Lung (tissue), 11 donors: ENCODE measurements at regions not wholly inside any gene's neighbourhood (a gene's known extent, or its start where the extent isn't known, plus 50 kb on each side); places are given as distances from the start of the nearest gene placed in this dataset.

Experiments used
- ATAC-seq: fragments of 200-7000 bp; cut with Tn5 transposase; one replicate; pipeline ENCODE4 v1.9.1; 2020; ENCODE audit warnings: moderate number of reproducible peaks; ENCODE audit not compliant: insufficient read depth, low FRiP score
- DNase-seq, 3 donors: peaks; one replicate each; pipeline ENCODE4 v3.0.0-alpha.2; 2013 to 2017
- H3K27ac ChIP-seq, 2 donors: one replicate each; pipeline ENCODE4 v1.5.1; 2013; ENCODE audit warnings: mild to moderate bottlenecking in 2 of 2, moderate library complexity in 2 of 2, control low read depth in 1 of 2, inconsistent platforms in 1 of 2, low read depth in 1 of 2, low read length in 1 of 2
- H3K27me3 ChIP-seq, 3 donors: one replicate each; pipeline ENCODE4 v1.5.1; 2013; ENCODE audit warnings: low read length in 2 of 3; ENCODE audit not compliant: control insufficient read depth in 3 of 3, insufficient read depth in 3 of 3
- H3K36me3 ChIP-seq, 4 donors: one replicate each; pipeline ENCODE4 v1.5.1; 2013; ENCODE audit warnings: low read length in 4 of 4, mild to moderate bottlenecking in 1 of 4, moderate library complexity in 1 of 4; ENCODE audit not compliant: control insufficient read depth in 4 of 4, insufficient read depth in 4 of 4
- H3K4me1 ChIP-seq, 5 donors: one replicate each; pipeline ENCODE4 v1.5.1; 2013; ENCODE audit warnings: low read length in 5 of 5, mild to moderate bottlenecking in 2 of 5, moderate library complexity in 1 of 5; ENCODE audit not compliant: control insufficient read depth in 5 of 5, insufficient read depth in 5 of 5
- H3K4me3 ChIP-seq: one replicate; pipeline ENCODE4 v1.5.1; 2013; ENCODE audit warnings: mild to moderate bottlenecking, control low read depth, moderate library complexity
- H3K9ac ChIP-seq, 2 donors: one replicate each; pipeline ENCODE4 v1.5.1; 2013; ENCODE audit warnings: low read length in 2 of 2, control low read depth in 1 of 2; ENCODE audit not compliant: insufficient read depth in 1 of 2
- H3K9me3 ChIP-seq, 4 donors: one replicate each; pipeline ENCODE4 v1.5.1; 2013; ENCODE audit warnings: low read length in 3 of 4, mild to moderate bottlenecking in 1 of 4, moderate library complexity in 1 of 4; ENCODE audit not compliant: control insufficient read depth in 4 of 4, insufficient read depth in 3 of 4
- WGBS, 2 donors: extraction: QIAGEN DNeasy Blood & Tissue Kit; methylation state at CpG; one replicate each; pipeline ENCODE4 v1.1.7; 2013; 5-methylcytosine and 5-hydroxymethylcytosine counted together
- TF ChIP-seq, protein P1 (sequence below): IDR thresholded peaks from 2 replicates; pipeline ENCODE4 v1.5.1; 2012; ENCODE audit warnings: mild to moderate bottlenecking; ENCODE audit errors: control extremely low read depth, extremely low read depth
- donor health status: control.
- donor health status: control.
- donor health status: Bipolar disorder and iron deficiency.
- donor health status: healthy.
- donor health status: DM: yes; HTN: yes; CAD: no.

DNA sequence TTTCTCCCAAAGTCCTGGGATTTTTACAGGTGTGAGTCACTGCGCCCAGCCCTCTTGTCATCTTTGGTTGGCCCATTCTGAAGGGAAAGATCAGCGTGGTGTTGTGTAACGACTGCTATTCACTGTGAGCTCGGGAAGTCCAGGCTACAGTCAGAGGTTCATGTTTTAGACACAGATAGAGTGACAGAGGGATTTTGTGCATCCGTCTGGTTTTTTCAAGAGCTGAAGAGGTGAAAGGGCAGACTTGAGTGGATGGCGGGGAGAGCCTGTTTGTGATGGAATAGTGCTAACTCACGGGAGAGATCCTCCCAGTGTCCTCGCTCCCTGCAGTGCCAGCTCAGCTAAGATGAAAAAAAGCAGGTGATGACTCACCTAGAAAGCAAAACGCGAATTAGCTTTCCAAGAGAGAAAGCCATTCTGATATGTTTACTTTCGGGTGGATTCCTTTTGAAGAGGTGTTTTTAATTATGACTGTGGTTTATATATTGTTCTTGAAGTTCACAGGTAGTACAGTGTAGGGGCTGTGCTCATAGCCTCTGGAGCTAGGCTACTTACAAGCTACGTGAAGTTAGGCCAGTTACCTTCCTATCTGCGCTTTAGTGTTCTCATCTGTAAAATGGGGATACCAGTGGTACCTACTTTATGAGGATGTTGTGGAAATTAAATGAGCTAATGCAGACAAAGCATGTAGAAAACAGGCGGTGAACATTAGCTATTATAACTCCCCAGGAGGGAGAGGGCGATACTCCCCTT lies 67.2 kb downstream of the C11orf91 start:
- Histone ChIP-seq H3K36me3 (no peaks in the 10 kb centered on the region), H3K9ac (no peak overlapping the region), H3K27ac (no peak overlapping the region), H3K4me3 (no peak overlapping the region), H3K4me1 (peaks cover 0 to 5% (median 0%) of the 10 kb centered on the region in 5 donors), H3K9me3 (peaks cover 0 to 7% (median 0%) of the 10 kb centered on the region in 4 donors), H3K27me3 (no peaks in the 10 kb centered on the region)
- TF ChIP-seq, protein P1, sequence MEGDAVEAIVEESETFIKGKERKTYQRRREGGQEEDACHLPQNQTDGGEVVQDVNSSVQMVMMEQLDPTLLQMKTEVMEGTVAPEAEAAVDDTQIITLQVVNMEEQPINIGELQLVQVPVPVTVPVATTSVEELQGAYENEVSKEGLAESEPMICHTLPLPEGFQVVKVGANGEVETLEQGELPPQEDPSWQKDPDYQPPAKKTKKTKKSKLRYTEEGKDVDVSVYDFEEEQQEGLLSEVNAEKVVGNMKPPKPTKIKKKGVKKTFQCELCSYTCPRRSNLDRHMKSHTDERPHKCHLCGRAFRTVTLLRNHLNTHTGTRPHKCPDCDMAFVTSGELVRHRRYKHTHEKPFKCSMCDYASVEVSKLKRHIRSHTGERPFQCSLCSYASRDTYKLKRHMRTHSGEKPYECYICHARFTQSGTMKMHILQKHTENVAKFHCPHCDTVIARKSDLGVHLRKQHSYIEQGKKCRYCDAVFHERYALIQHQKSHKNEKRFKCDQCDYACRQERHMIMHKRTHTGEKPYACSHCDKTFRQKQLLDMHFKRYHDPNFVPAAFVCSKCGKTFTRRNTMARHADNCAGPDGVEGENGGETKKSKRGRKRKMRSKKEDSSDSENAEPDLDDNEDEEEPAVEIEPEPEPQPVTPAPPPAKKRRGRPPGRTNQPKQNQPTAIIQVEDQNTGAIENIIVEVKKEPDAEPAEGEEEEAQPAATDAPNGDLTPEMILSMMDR, result no peak
- 78 to 84% methylated on average over 15 of the region's 15 CpGs for WGBS, 2 donors
- DNase-seq (no peak), ATAC-seq (no peak)

DNA sequence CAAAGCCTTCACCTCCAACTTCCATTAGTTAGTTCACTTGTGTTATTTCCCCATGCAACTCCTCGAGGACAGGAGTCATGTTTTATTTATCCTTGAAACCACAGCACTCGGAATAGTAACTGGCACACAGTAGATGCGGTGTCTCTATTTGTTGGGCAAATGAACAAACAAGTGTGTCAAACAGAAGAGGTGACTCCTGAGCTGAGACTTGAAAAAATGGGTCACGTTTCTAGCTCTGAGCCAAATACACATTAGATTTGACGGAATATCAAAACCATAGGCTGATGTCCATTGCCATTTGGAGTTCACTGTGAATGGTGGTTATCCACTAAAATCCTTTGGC lies 68.9 kb downstream of the C11orf91 start:
- H3K4me1 ChIP-seq, result peaks cover 0 to 5% (median 0%) of the 10 kb centered on the region in 5 donors
- H3K9ac ChIP-seq, result no peak overlapping the region
- TF ChIP-seq, protein P1, result no peak
- H3K9me3 ChIP-seq, result peaks cover 0 to 6% (median 0%) of the 10 kb centered on the region in 4 donors
- no peak overlapping the region for H3K27ac ChIP-seq
- H3K36me3 ChIP-seq, result no peaks in the 10 kb centered on the region
- H3K4me3 ChIP-seq, result no peak overlapping the region
- ATAC-seq, result no peak
- H3K27me3 ChIP-seq, result no peaks in the 10 kb centered on the region
- peak in 1 of 3 donors; percentile 17 for DNase-seq
- 84% methylated on average over 5 of the region's 5 CpGs for WGBS, 2 donors

DNA sequence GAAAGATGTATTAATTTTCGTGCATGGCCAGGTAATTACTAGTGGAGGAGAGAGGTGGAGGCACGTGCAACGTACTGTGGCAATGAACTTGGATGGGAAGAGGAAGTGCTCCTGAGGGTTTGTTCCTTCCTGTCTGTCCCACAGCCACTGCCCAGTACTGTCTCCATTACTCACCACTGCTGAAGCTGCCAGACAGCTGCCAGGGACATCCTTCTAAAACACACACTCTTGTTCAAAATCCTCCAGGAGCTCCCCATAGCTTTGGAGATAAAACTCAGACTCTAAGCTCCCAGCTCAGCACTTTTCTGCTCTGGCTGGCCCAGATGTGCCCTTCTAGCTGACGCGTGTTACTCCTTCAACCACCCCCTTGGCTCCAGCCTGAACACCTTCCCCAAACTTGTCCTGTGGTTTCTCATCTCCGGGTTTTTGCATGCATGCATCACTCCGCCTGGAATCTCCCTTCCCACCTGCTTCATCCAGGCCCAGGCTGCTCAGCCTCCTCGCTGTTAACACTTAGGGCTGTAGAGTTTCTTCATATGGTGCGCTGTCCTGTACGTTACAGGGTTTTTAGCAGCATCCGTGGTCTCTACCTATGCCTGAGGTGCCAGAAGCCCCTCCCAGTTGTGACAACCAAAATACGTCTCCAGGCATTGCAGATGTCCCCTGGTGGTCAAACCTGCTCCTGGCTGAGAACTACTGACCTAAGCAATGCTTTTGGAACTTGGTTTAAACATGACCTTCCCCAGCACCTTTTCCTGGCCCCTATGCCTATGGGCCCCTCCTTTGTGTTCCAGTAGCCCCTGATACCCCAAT lies 69.5 kb downstream of the C11orf91 start:
- Histone ChIP-seq H3K27ac (no peak overlapping the region), H3K36me3 (no peaks in the 10 kb centered on the region), H3K4me1 (peaks cover 0 to 5% (median 0%) of the 10 kb centered on the region in 5 donors), H3K4me3 (no peak overlapping the region), H3K27me3 (no peaks in the 10 kb centered on the region), H3K9ac (no peak overlapping the region), H3K9me3 (peaks cover 0 to 6% (median 0%) of the 10 kb centered on the region in 4 donors)
- WGBS, 2 donors, result 79 to 86% methylated on average over 12 of the region's 12 CpGs
- ATAC-seq (no peak), DNase-seq (no peak)
- TF ChIP-seq, protein P1, result no peak
